NCI-H146 (cell line): ENCODE measurements at regions not wholly inside any gene's neighbourhood (a gene's known extent, or its start where the extent isn't known, plus 50 kb on each side); places are given as distances from the start of the nearest gene placed in this dataset.

Experiments
- DNase-seq: peaks from one replicate; lab custom pipeline; 2025; lab: John Stamatoyannopoulos, UW

GRCh38 chr10:43735907-43736306 is 87.2 kb upstream of the ZNF32 start:
- DNase-seq, result no peak

DNA sequence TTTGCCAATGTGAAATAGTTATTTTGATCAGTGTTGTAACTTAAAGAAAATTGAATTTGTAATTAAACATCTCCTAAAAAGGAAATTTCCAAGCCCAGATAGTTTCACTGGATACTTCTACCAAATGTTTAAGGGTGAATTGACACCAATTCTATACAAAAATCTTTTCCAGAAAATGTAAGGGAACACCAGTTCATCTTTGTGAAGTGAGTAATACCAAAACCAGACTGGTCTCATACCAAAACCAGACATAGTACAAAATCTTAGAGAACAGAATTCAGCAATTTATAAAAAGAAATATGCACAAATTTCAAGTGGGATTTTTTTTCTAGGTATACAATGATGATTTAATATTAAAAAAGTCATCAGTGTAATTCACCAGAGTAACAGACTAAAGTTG is 86.0 kb upstream of the ZNF32 start:
- DNase-seq, result no peak

GRCh38 chr10:43731486-43731885 is 82.8 kb upstream of the ZNF32 start:
- no peak for DNase-seq

DNA sequence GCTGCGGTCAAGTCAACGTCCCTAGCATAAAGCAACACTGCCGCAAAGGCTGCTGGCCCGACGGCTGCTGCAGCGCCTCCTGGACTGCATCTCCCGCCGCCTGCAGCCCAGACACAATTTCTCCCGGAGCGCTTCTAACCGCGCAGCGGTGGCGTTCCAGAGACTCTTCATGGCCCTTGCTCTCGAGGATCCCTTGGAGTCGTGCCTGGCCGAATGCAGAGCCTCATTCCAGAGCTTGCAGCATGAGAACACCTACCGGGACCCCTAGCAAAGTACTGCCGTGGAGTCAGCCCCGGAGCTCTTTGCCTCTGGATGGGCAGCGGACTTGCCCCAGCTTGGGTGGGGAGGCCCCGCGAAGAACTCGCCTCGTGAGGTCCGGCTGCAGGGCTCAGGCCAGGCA is 79.7 kb upstream of the ZNF32 start:
- DNase-seq, result no peak

GRCh38 chr10:43727935-43728334 is 79.3 kb upstream of the ZNF32 start:
- no peak for DNase-seq

GRCh38 chr10:43715334-43715733 is 66.7 kb upstream of the ZNF32 start:
- no peak for DNase-seq

DNA sequence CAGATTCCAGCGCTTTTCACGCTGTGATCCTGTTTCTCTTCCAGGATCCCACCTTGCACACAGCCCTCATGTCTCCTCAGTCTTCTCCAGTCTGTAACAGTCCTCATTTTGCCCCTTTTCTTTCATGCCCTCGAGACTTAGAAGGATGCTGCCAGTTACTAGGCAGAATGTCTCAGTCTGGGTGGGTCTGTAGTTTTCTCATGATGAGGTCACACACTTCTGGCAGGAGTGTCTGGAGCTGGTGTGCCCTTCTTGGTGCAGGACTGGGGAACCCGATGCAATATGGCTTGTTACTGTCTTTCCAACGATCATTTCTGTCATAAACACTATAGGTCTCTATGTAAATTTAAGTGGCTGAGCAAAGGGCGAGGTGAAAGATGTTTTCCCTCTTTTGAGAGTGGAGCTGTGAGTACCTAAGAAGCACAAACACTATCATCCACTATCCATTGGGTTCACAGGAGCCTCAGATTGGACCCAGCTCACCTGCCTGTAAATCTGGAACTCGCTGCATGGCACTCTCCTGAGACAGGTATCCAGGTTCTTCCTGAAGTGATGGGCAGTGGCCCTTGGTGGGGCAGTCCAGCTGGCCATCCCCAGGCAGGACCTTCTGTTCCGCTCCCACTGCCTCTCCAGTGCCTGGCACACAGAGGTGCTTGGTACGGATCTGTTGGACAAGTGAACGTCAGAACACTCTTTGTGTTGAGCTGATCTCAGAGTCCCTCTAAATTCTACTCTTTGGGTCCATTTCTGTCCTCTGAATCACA is 64.3 kb upstream of the ZNF32 start:
- no peak for DNase-seq

GRCh38 chr10:43710772-43711471 is 62.2 kb upstream of the ZNF32 start:
- DNase-seq, result no peak

DNA sequence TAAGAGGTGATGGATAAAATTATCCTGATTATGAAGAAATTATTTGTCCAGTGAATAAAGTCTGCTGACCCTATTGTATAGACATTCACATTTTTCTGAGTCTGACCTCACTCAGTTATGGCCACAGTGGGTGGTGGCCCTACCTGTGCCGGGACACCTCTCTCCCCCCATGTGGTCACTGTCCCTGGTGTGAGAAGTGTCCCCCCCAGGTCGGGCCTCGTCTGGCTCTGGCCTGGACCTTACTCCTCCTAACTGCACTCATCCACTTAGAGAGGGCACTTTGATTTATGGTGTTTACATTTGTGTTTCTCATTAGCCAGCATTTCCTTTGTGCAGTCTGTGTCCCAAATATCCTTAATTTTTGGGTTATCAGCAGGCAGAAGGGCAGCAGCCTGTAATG is 59.6 kb upstream of the ZNF32 start:
- no peak for DNase-seq

- no peak for DNase-seq
Observed at GRCh38 chr10:43707770-43708169, 59.1 kb upstream of the ZNF32 start.

- no peak for DNase-seq
Observed at GRCh38 chr10:43706166-43706565, 57.5 kb upstream of the ZNF32 start.

DNA sequence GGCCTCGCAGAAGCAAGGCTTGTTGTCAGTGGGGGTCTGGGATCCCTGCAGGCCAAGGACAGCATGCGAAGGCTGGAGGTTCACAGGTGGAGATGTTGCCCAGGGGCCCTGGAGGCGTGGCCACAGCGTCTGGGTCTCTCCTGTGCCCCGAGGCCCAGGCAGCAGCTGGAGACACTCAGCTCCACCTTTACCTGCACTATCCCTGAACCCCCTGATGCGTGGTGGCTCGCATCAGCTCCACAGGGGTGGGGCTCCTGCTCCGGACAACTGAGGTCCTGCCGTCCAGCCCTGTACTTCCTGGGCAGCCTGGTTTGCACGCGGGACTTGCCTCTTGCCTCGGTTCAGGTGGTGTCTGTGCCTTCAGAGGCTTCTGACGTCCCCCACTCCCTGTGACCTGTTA is 54.6 kb upstream of the ZNF32 start:
- peak; percentile 11 for DNase-seq

GRCh38 chr10:43702936-43703281 is 54.2 kb upstream of the ZNF32 start:
- DNase-seq, result no peak

GRCh38 chr10:43702213-43702935 is 53.7 kb upstream of the ZNF32 start:
- DNase-seq, result peak; percentile 12

DNA sequence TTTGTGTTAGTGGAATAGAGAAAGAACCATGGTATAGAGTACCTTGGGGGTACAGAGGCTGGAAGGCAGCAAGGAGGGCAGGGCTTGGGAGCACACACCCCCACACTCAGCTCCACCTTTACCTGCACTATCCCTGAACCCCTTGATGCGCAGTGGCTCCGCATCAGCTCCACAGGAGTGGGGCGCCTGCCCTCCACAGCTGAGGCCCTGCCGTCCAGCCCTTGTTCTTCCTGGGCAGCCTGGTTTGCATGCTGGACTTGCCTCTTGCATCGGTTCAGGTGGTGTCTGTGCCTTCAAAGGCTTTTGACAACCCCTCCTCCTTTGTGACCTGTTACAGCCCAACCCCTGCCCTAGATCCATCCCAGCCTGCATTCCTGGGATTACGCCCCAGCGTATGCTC is 52.6 kb upstream of the ZNF32 start:
- no peak for DNase-seq

DNA sequence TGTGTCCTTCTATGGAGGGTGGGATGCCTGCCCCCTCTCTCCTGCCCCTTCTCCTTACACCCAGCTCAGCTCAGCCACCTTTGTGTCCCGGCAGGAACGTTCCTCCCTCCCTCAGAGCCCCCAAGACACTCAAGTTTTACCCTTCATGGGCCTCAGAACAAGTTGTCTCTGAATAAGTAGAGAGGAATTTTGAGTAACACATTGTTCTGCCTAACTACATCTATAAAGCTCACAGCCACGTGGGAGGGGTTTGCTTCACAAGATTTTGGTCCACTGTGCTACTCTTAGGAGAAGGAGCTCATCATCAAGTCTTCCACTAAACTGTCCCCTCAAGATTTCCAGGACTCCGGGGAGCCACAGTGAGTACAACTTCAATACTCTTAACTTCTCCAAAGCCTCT is 51.6 kb upstream of the ZNF32 start:
- DNase-seq, result no peak

- no peak for DNase-seq
Observed at GRCh38 chr10:43699516-43699915, 50.8 kb upstream of the ZNF32 start.
